ENCODE measurements at regions not wholly inside any gene's neighbourhood (a gene's known extent, or its start where the extent isn't known, plus 50 kb on each side); places are given as distances from the start of the nearest gene placed in this dataset.

DNA sequence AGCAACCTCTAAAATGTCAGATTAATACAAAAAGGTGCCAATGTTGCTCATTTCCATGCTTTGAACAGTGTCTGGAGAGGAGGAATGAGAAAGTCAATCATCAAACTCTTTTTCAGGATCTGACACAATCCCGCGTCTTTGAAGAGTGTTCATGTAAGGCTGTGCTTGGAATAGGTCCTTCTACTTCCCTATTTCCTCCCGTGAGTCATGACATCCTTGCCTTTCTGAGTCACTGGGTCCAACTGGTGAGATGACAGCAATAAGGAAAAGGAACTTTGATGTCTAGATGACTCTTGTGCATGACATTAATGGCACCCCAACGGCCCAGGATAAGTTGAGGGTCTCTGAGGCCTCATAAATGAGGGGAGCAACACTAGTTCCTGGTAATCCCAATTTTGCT is 109.0 kb upstream of the CELF4 start:
- TF ChIP-seq, protein P1, sequence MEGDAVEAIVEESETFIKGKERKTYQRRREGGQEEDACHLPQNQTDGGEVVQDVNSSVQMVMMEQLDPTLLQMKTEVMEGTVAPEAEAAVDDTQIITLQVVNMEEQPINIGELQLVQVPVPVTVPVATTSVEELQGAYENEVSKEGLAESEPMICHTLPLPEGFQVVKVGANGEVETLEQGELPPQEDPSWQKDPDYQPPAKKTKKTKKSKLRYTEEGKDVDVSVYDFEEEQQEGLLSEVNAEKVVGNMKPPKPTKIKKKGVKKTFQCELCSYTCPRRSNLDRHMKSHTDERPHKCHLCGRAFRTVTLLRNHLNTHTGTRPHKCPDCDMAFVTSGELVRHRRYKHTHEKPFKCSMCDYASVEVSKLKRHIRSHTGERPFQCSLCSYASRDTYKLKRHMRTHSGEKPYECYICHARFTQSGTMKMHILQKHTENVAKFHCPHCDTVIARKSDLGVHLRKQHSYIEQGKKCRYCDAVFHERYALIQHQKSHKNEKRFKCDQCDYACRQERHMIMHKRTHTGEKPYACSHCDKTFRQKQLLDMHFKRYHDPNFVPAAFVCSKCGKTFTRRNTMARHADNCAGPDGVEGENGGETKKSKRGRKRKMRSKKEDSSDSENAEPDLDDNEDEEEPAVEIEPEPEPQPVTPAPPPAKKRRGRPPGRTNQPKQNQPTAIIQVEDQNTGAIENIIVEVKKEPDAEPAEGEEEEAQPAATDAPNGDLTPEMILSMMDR (conservative IDR thresholded peaks at IDR 0.05; ENCODE audit: low read length): no peak
- no peak for TF ChIP-seq EZH2phosphoT487 (IDR thresholded peaks at IDR 0.05; ENCODE audit: borderline replicate concordance, low read depth, low read length)
